ENCODE measurements at regions not wholly inside any gene's neighbourhood (a gene's known extent, or its start where the extent isn't known, plus 50 kb on each side); places are given as distances from the start of the nearest gene placed in this dataset.

DNA sequence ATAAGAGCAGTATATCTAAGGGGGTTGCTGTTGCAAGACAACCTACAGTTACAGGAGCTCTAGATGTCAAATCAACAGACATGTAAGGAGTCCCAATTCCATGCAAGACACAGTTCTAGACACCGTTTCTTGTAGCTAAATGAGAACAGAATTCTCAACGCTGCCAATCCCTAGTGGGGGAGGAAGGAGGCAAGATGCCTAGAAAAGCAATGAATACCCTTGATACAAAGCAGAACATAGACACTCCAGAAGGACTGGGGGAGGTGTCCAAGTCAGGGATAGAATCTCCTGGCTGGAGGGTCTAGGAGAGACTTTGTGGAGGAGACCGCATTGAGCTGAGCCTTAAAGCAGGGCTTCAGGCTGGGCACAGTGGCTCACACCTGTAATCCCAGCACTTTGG is 280.2 kb downstream of the BUD13 start:
- TF ChIP-seq ZFP36 (IDR thresholded peaks at IDR 0.05; ENCODE audit: borderline replicate concordance, partially characterized antibody), result no peak
- TF ChIP-seq, protein P1, sequence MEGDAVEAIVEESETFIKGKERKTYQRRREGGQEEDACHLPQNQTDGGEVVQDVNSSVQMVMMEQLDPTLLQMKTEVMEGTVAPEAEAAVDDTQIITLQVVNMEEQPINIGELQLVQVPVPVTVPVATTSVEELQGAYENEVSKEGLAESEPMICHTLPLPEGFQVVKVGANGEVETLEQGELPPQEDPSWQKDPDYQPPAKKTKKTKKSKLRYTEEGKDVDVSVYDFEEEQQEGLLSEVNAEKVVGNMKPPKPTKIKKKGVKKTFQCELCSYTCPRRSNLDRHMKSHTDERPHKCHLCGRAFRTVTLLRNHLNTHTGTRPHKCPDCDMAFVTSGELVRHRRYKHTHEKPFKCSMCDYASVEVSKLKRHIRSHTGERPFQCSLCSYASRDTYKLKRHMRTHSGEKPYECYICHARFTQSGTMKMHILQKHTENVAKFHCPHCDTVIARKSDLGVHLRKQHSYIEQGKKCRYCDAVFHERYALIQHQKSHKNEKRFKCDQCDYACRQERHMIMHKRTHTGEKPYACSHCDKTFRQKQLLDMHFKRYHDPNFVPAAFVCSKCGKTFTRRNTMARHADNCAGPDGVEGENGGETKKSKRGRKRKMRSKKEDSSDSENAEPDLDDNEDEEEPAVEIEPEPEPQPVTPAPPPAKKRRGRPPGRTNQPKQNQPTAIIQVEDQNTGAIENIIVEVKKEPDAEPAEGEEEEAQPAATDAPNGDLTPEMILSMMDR (IDR thresholded peaks at IDR 0.05), result no peak
- no peak for TF ChIP-seq POLR2A (IDR thresholded peaks at IDR 0.05; ENCODE audit: low read length)
